Eye (tissue), 1 donor: ENCODE measurements at regions not wholly inside any gene's neighbourhood (a gene's known extent, or its start where the extent isn't known, plus 50 kb on each side); places are given as distances from the start of the nearest gene placed in this dataset.
"Not testable (repeated sequence)": the region's sequence is repeated elsewhere in the genome, so short reads cannot be mapped to it uniquely, and the experiment has no call there.

Experiments used
- DNase-seq: peaks from one replicate; pipeline ENCODE4 v3.0.0-alpha.2; 2015

- no peak for DNase-seq
These were observed 1364.0 kb downstream of the FSCB start for GRCh38 chr14:43143106-43143505.

GRCh38 chr14:43141636-43142191 lies 1365.4 kb downstream of the FSCB start:
- no peak for DNase-seq

GRCh38 chr14:43140453-43140852 lies 1366.6 kb downstream of the FSCB start:
- DNase-seq: no peak

- DNase-seq: no peak
These were observed 1371.1 kb downstream of the FSCB start for GRCh38 chr14:43135877-43136411.

- no peak for DNase-seq
These were observed 1374.6 kb downstream of the FSCB start for GRCh38 chr14:43132441-43132840.

- DNase-seq: not testable (repeated sequence)
These were observed 1378.7 kb downstream of the FSCB start for GRCh38 chr14:43128429-43128828.

GRCh38 chr14:43127874-43128273 lies 1379.2 kb downstream of the FSCB start:
- not testable (repeated sequence) for DNase-seq

- no peak for DNase-seq
These were observed 1383.5 kb downstream of the FSCB start for GRCh38 chr14:43123544-43123943.

GRCh38 chr14:43119672-43120071 lies 1387.4 kb downstream of the FSCB start:
- DNase-seq: no peak

GRCh38 chr14:43116341-43116740 lies 1390.7 kb downstream of the FSCB start:
- DNase-seq: no peak

- no peak for DNase-seq
These were observed 1401.8 kb downstream of the FSCB start for GRCh38 chr14:43105305-43105704.

GRCh38 chr14:43090380-43090779 lies 1416.7 kb downstream of the FSCB start:
- DNase-seq: no peak

GRCh38 chr14:43087666-43088065 lies 1419.4 kb downstream of the FSCB start:
- DNase-seq: peak; percentile 2

- DNase-seq: no peak
These were observed 1421.3 kb downstream of the FSCB start for GRCh38 chr14:43085819-43086218.

GRCh38 chr14:43067372-43067771 lies 1439.7 kb downstream of the FSCB start:
- not testable (repeated sequence) for DNase-seq

- no peak for DNase-seq
These were observed 1449.4 kb downstream of the LRFN5 start for GRCh38 chr14:43056106-43056505.

- no peak for DNase-seq
These were observed 1446.2 kb downstream of the LRFN5 start for GRCh38 chr14:43052897-43053296.

- DNase-seq: no peak
These were observed 1437.2 kb downstream of the LRFN5 start for GRCh38 chr14:43043850-43044249.

GRCh38 chr14:43042408-43042807 lies 1435.7 kb downstream of the LRFN5 start:
- no peak for DNase-seq

- no peak for DNase-seq
These were observed 1435.3 kb downstream of the LRFN5 start for GRCh38 chr14:43041976-43042375.

GRCh38 chr14:43041207-43041606 lies 1434.5 kb downstream of the LRFN5 start:
- DNase-seq: no peak

GRCh38 chr14:43039881-43040280 lies 1433.2 kb downstream of the LRFN5 start:
- no peak for DNase-seq

- no peak for DNase-seq
These were observed 1424.9 kb downstream of the LRFN5 start for GRCh38 chr14:43031598-43031997.

- no peak for DNase-seq
These were observed 1415.6 kb downstream of the LRFN5 start for GRCh38 chr14:43022094-43022800.

- no peak for DNase-seq
These were observed 1413.2 kb downstream of the LRFN5 start for GRCh38 chr14:43019826-43020225.
